ENCODE measurements at regions not wholly inside any gene's neighbourhood (a gene's known extent, or its start where the extent isn't known, plus 50 kb on each side); places are given as distances from the start of the nearest gene placed in this dataset.
"Not testable (repeated sequence)": the region's sequence is repeated elsewhere in the genome, so short reads cannot be mapped to it uniquely, and the experiment has no call there.

GRCh38 chr7:49596701-49597491 lies 176.5 kb upstream of the VWC2 start:
- DNase-seq (ENCODE audit: low read depth), result no peak

DNA sequence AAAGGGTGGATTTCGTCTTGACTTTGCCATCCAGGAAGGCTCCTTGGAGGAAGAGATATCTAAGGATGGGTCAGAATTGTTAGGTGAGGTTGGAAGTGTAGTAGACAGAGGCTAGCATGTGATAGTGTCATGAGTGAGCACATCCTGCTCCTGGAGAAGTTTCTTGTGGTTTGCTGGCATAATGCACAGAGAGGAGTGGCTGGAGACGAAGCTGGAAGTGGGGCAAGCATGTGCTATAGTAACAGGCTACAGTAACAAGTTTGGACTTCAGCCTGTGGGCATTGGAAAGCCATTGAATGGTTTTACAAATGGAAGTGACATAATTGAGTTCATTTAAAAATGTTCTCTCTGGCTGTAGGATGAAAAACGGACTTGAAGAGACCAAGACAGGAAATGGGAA lies 175.6 kb upstream of the VWC2 start:
- DNase-seq (ENCODE audit: low read depth), result peak; percentile 34

GRCh38 chr7:49611951-49612350 lies 161.5 kb upstream of the VWC2 start:
- DNase-seq (ENCODE audit: low read depth), result no peak

GRCh38 chr7:49613759-49614158 lies 159.7 kb upstream of the VWC2 start:
- no peak for DNase-seq (ENCODE audit: low read depth)

DNA sequence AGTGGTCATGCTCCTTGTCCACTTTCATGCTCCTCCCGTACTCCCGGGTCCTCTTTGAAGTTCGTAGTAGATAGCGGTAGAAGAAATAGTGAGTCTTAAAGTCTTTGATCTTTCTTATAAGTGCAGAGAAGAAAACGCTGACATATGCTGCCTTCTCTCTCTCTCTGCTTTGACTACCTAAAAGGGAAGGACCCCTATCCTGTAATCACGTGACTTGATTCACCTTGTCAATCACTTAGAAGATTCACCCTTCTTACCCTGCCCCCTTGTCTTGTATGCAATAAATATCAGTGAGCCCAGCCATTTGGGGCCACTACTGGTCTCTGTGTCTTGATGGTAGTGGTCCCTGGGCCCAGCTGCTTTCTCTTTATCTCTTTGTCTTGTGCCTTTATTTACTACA lies 158.5 kb upstream of the VWC2 start:
- not testable (repeated sequence) for DNase-seq (ENCODE audit: low read depth)

GRCh38 chr7:49618028-49618427 lies 155.4 kb upstream of the VWC2 start:
- no peak for DNase-seq (ENCODE audit: low read depth)

GRCh38 chr7:49623943-49624342 lies 149.5 kb upstream of the VWC2 start:
- no peak for DNase-seq (ENCODE audit: low read depth)

- no peak for DNase-seq (ENCODE audit: low read depth)
Measured at GRCh38 chr7:49624611-49625010, 148.8 kb upstream of the VWC2 start.

GRCh38 chr7:49630513-49630912 lies 142.9 kb upstream of the VWC2 start:
- DNase-seq (ENCODE audit: low read depth), result no peak

DNA sequence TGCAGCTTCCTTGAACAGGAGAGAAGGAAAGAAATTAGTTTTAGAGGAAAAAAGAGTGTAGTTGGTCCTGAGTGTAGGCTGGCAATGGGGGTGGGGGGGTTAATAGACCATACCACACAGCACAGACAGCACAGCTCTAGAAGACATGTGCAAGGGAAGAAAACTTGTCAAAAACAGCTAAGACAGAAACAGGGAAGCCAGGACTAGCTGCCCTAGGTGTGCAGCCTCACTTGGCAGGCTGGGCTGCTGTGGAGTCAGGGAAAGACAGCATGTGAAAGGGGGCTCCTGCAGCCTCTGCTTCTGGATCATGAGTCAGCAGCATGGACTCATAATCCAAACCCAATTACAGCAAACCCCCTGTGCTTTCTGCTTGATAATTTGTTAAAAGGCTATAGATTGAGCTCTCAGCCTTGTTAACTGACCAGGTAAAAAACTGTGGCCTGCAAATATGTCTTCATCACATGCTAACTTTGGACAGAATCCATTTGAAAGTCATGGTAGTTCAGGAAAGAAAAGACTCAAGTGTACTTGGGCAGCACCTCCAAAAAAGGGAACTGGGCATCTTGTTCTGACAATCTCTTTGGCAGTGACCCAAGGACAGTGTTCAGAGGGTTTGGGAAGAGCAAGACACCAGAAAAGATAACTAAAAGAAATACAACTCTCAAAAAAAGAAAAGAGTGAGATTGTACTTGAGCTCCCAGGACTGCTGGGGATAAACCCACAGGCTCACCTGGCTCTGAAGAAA lies 142.2 kb upstream of the VWC2 start:
- DNase-seq (ENCODE audit: low read depth), result no peak

DNA sequence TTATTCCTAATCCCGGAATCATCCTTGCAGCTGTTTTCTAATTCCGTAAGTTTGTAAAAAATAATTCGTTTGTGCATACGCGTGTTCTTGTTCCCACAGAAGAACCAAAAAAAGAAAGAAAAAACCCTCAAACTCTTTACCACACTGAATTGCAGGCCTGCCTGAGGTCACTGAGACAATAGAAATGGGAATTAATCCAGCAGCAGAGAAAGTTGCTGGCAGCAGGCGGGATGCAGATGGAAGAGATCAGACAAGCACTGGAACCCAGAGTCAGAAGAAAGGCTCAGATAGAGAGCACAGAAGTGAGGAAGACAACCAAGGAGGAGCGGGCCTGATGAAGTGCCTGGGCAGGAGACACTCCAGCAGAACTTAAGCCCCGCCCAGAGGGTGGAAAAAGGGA lies 141.5 kb upstream of the VWC2 start:
- DNase-seq (ENCODE audit: low read depth), result no peak

DNA sequence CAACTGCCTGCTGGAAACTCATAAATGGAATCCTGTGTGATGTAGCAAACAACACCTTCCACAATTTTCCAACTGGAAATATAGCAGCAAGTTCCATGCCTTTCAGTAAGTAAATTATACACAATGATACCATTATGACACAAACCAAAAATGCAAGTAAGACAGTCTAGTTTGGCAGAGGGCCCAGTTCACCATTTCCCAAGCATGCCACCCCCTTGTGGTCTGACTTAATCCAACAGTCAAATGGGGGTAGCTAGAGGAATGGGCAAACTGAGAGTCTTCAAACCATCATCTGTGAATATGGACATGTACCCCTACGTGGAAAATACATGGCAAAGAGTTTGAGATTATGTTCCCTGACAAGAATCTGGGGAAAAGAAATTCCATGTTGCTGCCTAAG lies 137.6 kb upstream of the VWC2 start:
- peak; percentile 12 for DNase-seq (ENCODE audit: low read depth)

DNA sequence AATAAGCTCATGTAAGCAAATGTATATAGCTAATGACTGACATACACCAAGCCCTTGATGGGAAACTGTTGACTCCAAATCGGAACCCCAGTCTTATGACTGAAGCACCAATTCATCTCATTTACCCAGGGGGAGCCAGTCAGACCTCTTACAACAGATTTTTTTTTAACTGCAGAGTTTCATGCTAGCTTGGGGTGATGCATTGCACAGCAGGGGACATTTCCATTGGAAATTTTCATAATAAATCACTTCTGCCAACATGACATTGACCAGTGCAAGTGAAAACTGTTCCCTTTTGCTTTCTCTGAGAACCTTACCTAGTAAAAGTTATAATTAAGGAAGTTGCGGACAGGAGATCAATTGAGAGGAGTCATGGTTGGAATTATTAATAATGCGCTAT lies 137.0 kb upstream of the VWC2 start:
- no peak for DNase-seq (ENCODE audit: low read depth)

GRCh38 chr7:49638166-49638565 lies 135.3 kb upstream of the VWC2 start:
- DNase-seq (ENCODE audit: low read depth), result no peak

GRCh38 chr7:49639068-49639593 lies 134.3 kb upstream of the VWC2 start:
- DNase-seq (ENCODE audit: low read depth), result no peak

- no peak for DNase-seq (ENCODE audit: low read depth)
Measured at GRCh38 chr7:49639808-49640207, 133.6 kb upstream of the VWC2 start.

- no peak for DNase-seq (ENCODE audit: low read depth)
Measured at GRCh38 chr7:49643321-49643720, 130.1 kb upstream of the VWC2 start.

DNA sequence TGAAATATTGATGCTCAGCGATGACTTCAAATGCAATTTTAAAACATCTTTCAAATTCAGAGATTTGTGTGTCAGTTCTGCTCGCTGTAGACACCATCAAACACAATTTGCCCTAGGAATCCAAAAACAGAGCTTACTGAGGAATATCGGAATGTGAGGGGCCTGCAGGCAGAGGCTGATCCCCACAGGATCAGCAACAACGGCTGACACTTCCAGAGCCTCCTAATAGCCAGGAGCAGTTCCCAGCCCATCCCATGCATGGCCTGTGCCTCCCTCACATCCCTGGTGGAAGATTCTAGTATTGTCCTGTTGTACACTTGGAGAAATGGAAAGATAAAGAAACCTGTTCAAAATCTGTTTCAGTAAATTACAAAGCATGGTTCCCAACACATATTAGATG lies 129.7 kb upstream of the VWC2 start:
- DNase-seq (ENCODE audit: low read depth), result no peak

- DNase-seq (ENCODE audit: low read depth), result no peak
Measured at GRCh38 chr7:49644396-49645166, 128.9 kb upstream of the VWC2 start.

GRCh38 chr7:49645296-49645695 lies 128.1 kb upstream of the VWC2 start:
- DNase-seq (ENCODE audit: low read depth), result no peak

GRCh38 chr7:49660170-49660783 lies 113.2 kb upstream of the VWC2 start:
- DNase-seq (ENCODE audit: low read depth), result no peak

- DNase-seq (ENCODE audit: low read depth), result no peak
Measured at GRCh38 chr7:49660976-49661375, 112.5 kb upstream of the VWC2 start.

Data from HT1080 (cell line).